ENCODE measurements at regions not wholly inside any gene's neighbourhood (a gene's known extent, or its start where the extent isn't known, plus 50 kb on each side); places are given as distances from the start of the nearest gene placed in this dataset.

GRCh38 chr9:13411791-13412190 is 132.3 kb upstream of the MPDZ start:
- Histone ChIP-seq H3K27ac (no peak overlapping the region), H3K4me1 (no peaks in the 10 kb centered on the region), H3K9me3 (no peaks in the 10 kb centered on the region), H3K4me2 (no peak overlapping the region), H3K4me3 (no peak overlapping the region)
- CTCF ChIA-PET = interaction anchor here (1.2 to 1.7 kb wide), 2 partner anchors 16 to 54 kb away, joined by 3 to 5 read pairs; no protein-coding TSS in a partner anchor
- no peak for FAIRE-seq
- POLR2A ChIA-PET = no interaction called here
- no peak for ATAC-seq
- TF ChIP-seq HMGXB4 (CRISPR knock-in tag; IDR thresholded peaks at IDR 0.05; ENCODE audit: borderline replicate concordance) (no peak), MAFK (IDR thresholded peaks at IDR 0.05; ENCODE audit: partially characterized antibody) (no peak), RNF2 (IDR thresholded peaks at IDR 0.05; ENCODE audit: borderline replicate concordance, low read depth) (no peak), POLR2A (IDR thresholded peaks at IDR 0.05; ENCODE audit: low read length) (no peak), HEYL (CRISPR knock-in tag; IDR thresholded peaks at IDR 0.05) (no peak), KDM5A (IDR thresholded peaks at IDR 0.05) (no peak), RAD21 (conservative IDR thresholded peaks at IDR 0.05 in 1 of 2, IDR thresholded peaks at IDR 0.05 in 1 of 2) (no peak), ZNF302 (CRISPR knock-in tag; IDR thresholded peaks at IDR 0.05) (no peak), FOSL2 (IDR thresholded peaks at IDR 0.05) (no peak), FOSL2 (CRISPR knock-in tag; IDR thresholded peaks at IDR 0.05) (no peak), USF2 (IDR thresholded peaks at IDR 0.05) (no peak)
- no peak for DNase-seq (ENCODE audit: low read depth in 1 of 2, low spot score in 1 of 2)

- H3K9me3 ChIP-seq = no peaks in the 10 kb centered on the region
- no peak overlapping the region for H3K4me2 ChIP-seq
- H3K4me1 ChIP-seq = no peaks in the 10 kb centered on the region
- ATAC-seq = no peak
- DNase-seq (ENCODE audit: low read depth in 1 of 2, low spot score in 1 of 2) = no peak
- WGBS (ENCODE audit: missing lambda C conversion rate) = 5% methylated on average over 2 of the region's 2 CpGs
- FAIRE-seq = no peak
- no peak overlapping the region for H3K27ac ChIP-seq
- no peak overlapping the region for H3K4me3 ChIP-seq
- ChIA-PET CTCF (interaction anchor here (1.7 kb wide), 1 partner anchor 17 kb away, joined by 5 read pairs; no protein-coding TSS in a partner anchor), POLR2A (no interaction called here)
- TF ChIP-seq ZNF302 (CRISPR knock-in tag; IDR thresholded peaks at IDR 0.05) (no peak), BHLHE40 (IDR thresholded peaks at IDR 0.05; ENCODE audit: low read depth, low read length) (no peak), TFCP2L1 (CRISPR knock-in tag; IDR thresholded peaks at IDR 0.05) (no peak), KDM5A (IDR thresholded peaks at IDR 0.05) (no peak), CBX2 (IDR thresholded peaks at IDR 0.05; ENCODE audit: borderline replicate concordance, low read depth) (no peak), ZFP36 (IDR thresholded peaks at IDR 0.05; ENCODE audit: borderline replicate concordance, partially characterized antibody) (no peak), NFE2L2 (conservative IDR thresholded peaks at IDR 0.05; ENCODE audit: low read length) (no peak), JUNB (IDR thresholded peaks at IDR 0.05) (no peak), E2F6 (IDR thresholded peaks at IDR 0.05; ENCODE audit: borderline replicate concordance, low read depth) (no peak)
- TF ChIP-seq, protein P1, sequence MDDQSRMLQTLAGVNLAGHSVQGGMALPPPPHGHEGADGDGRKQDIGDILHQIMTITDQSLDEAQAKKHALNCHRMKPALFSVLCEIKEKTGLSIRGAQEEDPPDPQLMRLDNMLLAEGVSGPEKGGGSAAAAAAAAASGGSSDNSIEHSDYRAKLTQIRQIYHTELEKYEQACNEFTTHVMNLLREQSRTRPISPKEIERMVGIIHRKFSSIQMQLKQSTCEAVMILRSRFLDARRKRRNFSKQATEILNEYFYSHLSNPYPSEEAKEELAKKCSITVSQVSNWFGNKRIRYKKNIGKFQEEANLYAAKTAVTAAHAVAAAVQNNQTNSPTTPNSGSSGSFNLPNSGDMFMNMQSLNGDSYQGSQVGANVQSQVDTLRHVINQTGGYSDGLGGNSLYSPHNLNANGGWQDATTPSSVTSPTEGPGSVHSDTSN (IDR thresholded peaks at IDR 0.05) = no peak
Measured at GRCh38 chr9:13410566-13411031, 131.1 kb upstream of the MPDZ start.

- ChIA-PET POLR2A (no interaction called here), CTCF (no interaction called here)
- Histone ChIP-seq H3K4me2 (no peak overlapping the region), H3K4me1 (no peaks in the 10 kb centered on the region), H3K27ac (no peak overlapping the region), H3K4me3 (no peak overlapping the region), H3K9me3 (no peaks in the 10 kb centered on the region)
- ATAC-seq (no peak), DNase-seq (ENCODE audit: low read depth in 1 of 2, low spot score in 1 of 2) (no peak), FAIRE-seq (no peak)
- TF ChIP-seq SMC3 (IDR thresholded peaks at IDR 0.05) (no peak), CHD4 (IDR thresholded peaks at IDR 0.05; ENCODE audit: borderline replicate concordance) (no peak), ESRRA (IDR thresholded peaks at IDR 0.05; ENCODE audit: borderline replicate concordance, low read length) (no peak)
Measured at GRCh38 chr9:13397661-13398060, 118.2 kb upstream of the MPDZ start.

All from A549 (cell line).